Left ventricle myocardium inferior (tissue), 1 donor: ENCODE measurements at regions not wholly inside any gene's neighbourhood (a gene's known extent, or its start where the extent isn't known, plus 50 kb on each side); places are given as distances from the start of the nearest gene placed in this dataset.
A peak's percentile ranks its signal among the peaks of the same experiment; 100 is the strongest.

ENCODE experiments used
- DNase-seq: peaks from one replicate; pipeline ENCODE4 v3.0.0-alpha.2; 2020
- H3K27ac ChIP-seq: fragments of 200-600 bp; replicated peaks from 2 replicates; pipeline ENCODE4 v1.8.0; 2021
- H3K27me3 ChIP-seq: fragments of 200-600 bp; 2 replicates; pipeline ENCODE4 v1.8.0; 2021; ENCODE audit warnings: low read depth
- H3K36me3 ChIP-seq: fragments of 200-600 bp; 2 replicates; pipeline ENCODE4 v1.8.0; 2021
- H3K4me1 ChIP-seq: fragments of 200-600 bp; 2 replicates; pipeline ENCODE4 v1.8.0; 2021
- H3K4me3 ChIP-seq: fragments of 200-600 bp; 2 replicates; pipeline ENCODE4 v1.8.0; 2021; ENCODE audit warnings: mild to moderate bottlenecking, moderate library complexity
- H3K9me3 ChIP-seq: fragments of 200-600 bp; replicated peaks from 2 replicates; pipeline ENCODE4 v1.8.0; 2021
- CTCF ChIP-seq: fragments of 200-600 bp; IDR thresholded peaks from 2 replicates; pipeline ENCODE4 v1.8.0; 2021; ENCODE audit warnings: antibody characterized with exemption, mild to moderate bottlenecking, borderline replicate concordance
- intact Hi-C: fragments of 100-400 bp; cut with micrococcal nuclease; formaldehyde crosslinking; loops from one replicate; pipeline ENCODE4 v1.11.0; 2022
- donor health status: DM: no; HTN: yes; CAD: no; lungs with severe emphysema.

GRCh38 chr16:85302848-85303353, 190.6 kb upstream of the CIBAR2 start:
- Histone ChIP-seq H3K9me3 (no peaks in the 10 kb centered on the region), H3K36me3 (no peaks in the 10 kb centered on the region), H3K27me3 (peaks cover 4% of the 10 kb centered on the region), H3K27ac (no peak overlapping the region), H3K4me1 (peaks cover 36% of the 10 kb centered on the region), H3K4me3 (no peak overlapping the region)
- intact Hi-C loops = no loop called here
- TF ChIP-seq CTCF = no peak
- DNase-seq = no peak

- peak; percentile 93 for TF ChIP-seq CTCF
- Histone ChIP-seq H3K36me3 (no peaks in the 10 kb centered on the region), H3K9me3 (no peaks in the 10 kb centered on the region), H3K27ac (no peak overlapping the region), H3K4me1 (peaks cover 42% of the 10 kb centered on the region), H3K4me3 (no peak overlapping the region), H3K27me3 (peaks cover 4% of the 10 kb centered on the region)
- DNase-seq = peak; percentile 60
- intact Hi-C loops = no loop called here
Measured at GRCh38 chr16:85303354-85303883, 191.1 kb upstream of the CIBAR2 start.

DNA sequence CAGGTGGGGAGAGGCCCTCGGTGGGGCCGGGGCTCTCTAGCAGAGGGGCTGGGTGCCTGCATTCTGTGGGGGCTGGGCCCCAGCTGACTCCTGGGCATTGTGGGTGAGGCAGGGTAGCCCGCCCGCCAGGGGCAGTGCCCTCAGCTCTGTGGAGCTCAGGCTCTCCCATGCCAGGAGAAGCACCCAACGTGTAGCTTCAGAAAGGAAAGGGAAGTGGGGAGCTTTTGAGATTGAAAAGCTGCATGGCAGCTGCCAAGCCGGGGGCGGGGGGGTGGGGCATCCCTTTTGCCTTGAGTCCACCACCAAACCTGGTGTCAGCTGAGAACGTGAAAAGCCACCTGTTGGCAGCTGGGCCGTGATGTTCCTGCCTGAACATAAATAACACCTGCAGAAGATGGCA, 192.1 kb upstream of the CIBAR2 start:
- Histone ChIP-seq H3K36me3 (no peaks in the 10 kb centered on the region), H3K9me3 (no peaks in the 10 kb centered on the region), H3K27ac (no peak overlapping the region), H3K27me3 (peaks cover 4% of the 10 kb centered on the region), H3K4me1 (peaks cover 50% of the 10 kb centered on the region), H3K4me3 (no peak overlapping the region)
- intact Hi-C loops = no loop called here
- no peak for DNase-seq
- no peak for TF ChIP-seq CTCF

- DNase-seq = peak; percentile 84
- peaks cover 4% of the 10 kb centered on the region for H3K27me3 ChIP-seq
- peaks cover 69% of the 10 kb centered on the region for H3K4me1 ChIP-seq
- TF ChIP-seq CTCF = no peak
- H3K36me3 ChIP-seq = no peaks in the 10 kb centered on the region
- no peak overlapping the region for H3K4me3 ChIP-seq
- intact Hi-C loops = no loop called here
- peak overlapping the region; percentile 29 for H3K27ac ChIP-seq
- no peaks in the 10 kb centered on the region for H3K9me3 ChIP-seq
Measured at GRCh38 chr16:85306071-85306792, 194.0 kb upstream of the CIBAR2 start.

DNA sequence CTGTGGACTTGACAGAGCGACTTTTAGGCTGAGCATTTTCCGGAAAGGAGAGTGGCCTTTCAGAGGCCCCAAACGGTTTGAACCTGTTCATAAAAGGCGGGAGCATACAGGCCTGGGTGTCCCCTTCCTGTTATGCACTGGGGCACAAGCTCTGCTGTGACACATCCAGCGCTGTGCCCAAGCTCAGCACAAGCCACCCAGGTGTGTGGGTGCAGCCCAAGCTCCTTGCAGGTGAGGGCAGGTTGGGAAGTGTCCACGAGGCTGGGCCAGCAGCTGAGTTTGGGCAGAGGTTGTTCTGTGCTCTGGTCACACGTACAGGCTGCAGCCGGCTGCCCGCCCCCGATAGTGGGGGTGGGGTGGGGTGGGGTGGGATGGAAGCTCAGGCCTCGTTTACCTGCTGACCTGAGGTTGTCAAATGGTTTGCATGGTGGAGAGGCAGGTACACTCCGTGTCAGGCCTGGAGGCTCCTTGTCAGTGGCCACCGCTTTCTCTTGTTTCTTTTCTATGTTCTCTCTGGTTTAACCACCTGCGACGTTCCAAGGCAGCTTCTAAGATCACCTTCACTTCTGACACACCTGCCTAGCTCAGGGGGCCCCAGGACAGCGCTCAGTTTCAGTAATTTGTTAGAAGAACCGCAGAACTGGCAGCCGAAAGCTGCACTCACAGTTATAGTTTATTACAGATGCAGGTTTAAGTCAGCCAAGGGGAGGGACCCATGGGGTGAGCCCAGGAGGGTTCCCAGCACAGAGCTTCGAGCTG, 194.7 kb upstream of the CIBAR2 start:
- Histone ChIP-seq H3K27me3 (peaks cover 4% of the 10 kb centered on the region), H3K4me3 (no peak overlapping the region), H3K27ac (peak overlapping the region; percentile 53), H3K4me1 (peaks cover 75% of the 10 kb centered on the region), H3K9me3 (no peaks in the 10 kb centered on the region), H3K36me3 (no peaks in the 10 kb centered on the region)
- intact Hi-C loops = no loop called here
- no peak for DNase-seq
- TF ChIP-seq CTCF = no peak
